22Rv1 (cell line): ENCODE measurements at regions not wholly inside any gene's neighbourhood (a gene's known extent, or its start where the extent isn't known, plus 50 kb on each side); places are given as distances from the start of the nearest gene placed in this dataset.

Source experiments
- ZFX ChIP-seq: fragments of 450-650 bp; IDR thresholded peaks from 2 replicates; pipeline ENCODE4 v1.6.1; 2017; ENCODE audit warnings: antibody characterized with exemption, borderline replicate concordance
- TF ChIP-seq, protein P1 (sequence below): fragments of 450-650 bp; IDR thresholded peaks from 2 replicates; pipeline ENCODE4 v1.5.1; 2017; ENCODE audit warnings: mild to moderate bottlenecking

DNA sequence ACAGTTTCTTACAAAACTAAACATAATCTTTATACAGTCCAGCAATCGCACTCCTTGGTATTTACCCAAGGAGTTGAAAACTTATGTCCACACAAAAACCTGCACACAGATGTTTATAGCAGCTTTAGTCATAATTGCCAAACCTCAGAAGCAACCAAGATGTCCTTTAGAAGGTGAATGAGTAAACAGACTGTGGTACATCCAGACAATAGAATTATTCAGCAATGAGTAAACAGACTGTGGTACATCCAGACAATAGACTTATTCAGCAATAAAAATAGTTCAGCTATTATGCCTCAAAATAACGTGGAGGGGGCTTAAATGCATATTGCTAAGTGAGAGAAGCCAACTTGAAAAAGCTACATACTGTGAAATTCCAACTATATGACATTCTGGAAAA is 87.0 kb upstream of the GALNT2 start:
- TF ChIP-seq, protein P1, sequence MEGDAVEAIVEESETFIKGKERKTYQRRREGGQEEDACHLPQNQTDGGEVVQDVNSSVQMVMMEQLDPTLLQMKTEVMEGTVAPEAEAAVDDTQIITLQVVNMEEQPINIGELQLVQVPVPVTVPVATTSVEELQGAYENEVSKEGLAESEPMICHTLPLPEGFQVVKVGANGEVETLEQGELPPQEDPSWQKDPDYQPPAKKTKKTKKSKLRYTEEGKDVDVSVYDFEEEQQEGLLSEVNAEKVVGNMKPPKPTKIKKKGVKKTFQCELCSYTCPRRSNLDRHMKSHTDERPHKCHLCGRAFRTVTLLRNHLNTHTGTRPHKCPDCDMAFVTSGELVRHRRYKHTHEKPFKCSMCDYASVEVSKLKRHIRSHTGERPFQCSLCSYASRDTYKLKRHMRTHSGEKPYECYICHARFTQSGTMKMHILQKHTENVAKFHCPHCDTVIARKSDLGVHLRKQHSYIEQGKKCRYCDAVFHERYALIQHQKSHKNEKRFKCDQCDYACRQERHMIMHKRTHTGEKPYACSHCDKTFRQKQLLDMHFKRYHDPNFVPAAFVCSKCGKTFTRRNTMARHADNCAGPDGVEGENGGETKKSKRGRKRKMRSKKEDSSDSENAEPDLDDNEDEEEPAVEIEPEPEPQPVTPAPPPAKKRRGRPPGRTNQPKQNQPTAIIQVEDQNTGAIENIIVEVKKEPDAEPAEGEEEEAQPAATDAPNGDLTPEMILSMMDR, result no peak
- no peak for TF ChIP-seq ZFX
